HG03432 (cell line): ENCODE measurements at regions not wholly inside any gene's neighbourhood (a gene's known extent, or its start where the extent isn't known, plus 50 kb on each side); places are given as distances from the start of the nearest gene placed in this dataset.

Experiments
- ATAC-seq: cut with Tn5 transposase; IDR thresholded peaks from one replicate; pipeline ENCODE4 v1.9.1; 2021; ENCODE audit warnings: mild to moderate bottlenecking, moderate library complexity; ENCODE audit not compliant: unreplicated experiment

- peak; percentile 36 for ATAC-seq
Observed at GRCh38 chr12:11564984-11565651, 84.4 kb upstream of the ETV6 start.

- no peak for ATAC-seq
Observed at GRCh38 chr12:11565752-11566151, 83.7 kb upstream of the ETV6 start.

- ATAC-seq = peak; percentile 19
Observed at GRCh38 chr12:11568155-11568761, 81.2 kb upstream of the ETV6 start.

- peak; percentile 90 for ATAC-seq
Observed at GRCh38 chr12:11568762-11569478, 80.6 kb upstream of the ETV6 start.

- no peak for ATAC-seq
Observed at GRCh38 chr12:11569716-11570115, 79.8 kb upstream of the ETV6 start.

- no peak for ATAC-seq
Observed at GRCh38 chr12:11573880-11574279, 75.6 kb upstream of the ETV6 start.

- ATAC-seq = peak; percentile 48
Observed at GRCh38 chr12:11576104-11576503, 73.4 kb upstream of the ETV6 start.

GRCh38 chr12:11577658-11578260 lies 71.7 kb upstream of the ETV6 start:
- no peak for ATAC-seq

- ATAC-seq = peak; percentile 72
Observed at GRCh38 chr12:11578461-11578993, 70.9 kb upstream of the ETV6 start.

GRCh38 chr12:11580125-11580751 lies 69.2 kb upstream of the ETV6 start:
- no peak for ATAC-seq

GRCh38 chr12:11581179-11581755 lies 68.2 kb upstream of the ETV6 start:
- ATAC-seq = no peak

GRCh38 chr12:11584221-11584855 lies 65.1 kb upstream of the ETV6 start:
- ATAC-seq = no peak

GRCh38 chr12:11592484-11592883 lies 57.0 kb upstream of the ETV6 start:
- ATAC-seq = no peak

- no peak for ATAC-seq
Observed at GRCh38 chr12:11593013-11593412, 56.5 kb upstream of the ETV6 start.

GRCh38 chr12:11595080-11595479 lies 54.4 kb upstream of the ETV6 start:
- no peak for ATAC-seq

- no peak for ATAC-seq
Observed at GRCh38 chr12:11596141-11596540, 53.3 kb upstream of the ETV6 start.

- no peak for ATAC-seq
Observed at GRCh38 chr12:11598900-11599299, 50.6 kb upstream of the ETV6 start.
